CD4-positive, alpha-beta T cell treated with Interferon gamma for 1 hour (primary cell): ENCODE measurements at regions not wholly inside any gene's neighbourhood (a gene's known extent, or its start where the extent isn't known, plus 50 kb on each side); places are given as distances from the start of the nearest gene placed in this dataset.
A peak's percentile ranks its signal among the peaks of the same experiment; 100 is the strongest.
"Not testable (repeated sequence)": the region's sequence is repeated elsewhere in the genome, so short reads cannot be mapped to it uniquely, and the experiment has no call there.

ENCODE experiments used
- DNase-seq: peaks from one replicate; pipeline ENCODE4 v3.0.0-alpha.2; 2020

DNA sequence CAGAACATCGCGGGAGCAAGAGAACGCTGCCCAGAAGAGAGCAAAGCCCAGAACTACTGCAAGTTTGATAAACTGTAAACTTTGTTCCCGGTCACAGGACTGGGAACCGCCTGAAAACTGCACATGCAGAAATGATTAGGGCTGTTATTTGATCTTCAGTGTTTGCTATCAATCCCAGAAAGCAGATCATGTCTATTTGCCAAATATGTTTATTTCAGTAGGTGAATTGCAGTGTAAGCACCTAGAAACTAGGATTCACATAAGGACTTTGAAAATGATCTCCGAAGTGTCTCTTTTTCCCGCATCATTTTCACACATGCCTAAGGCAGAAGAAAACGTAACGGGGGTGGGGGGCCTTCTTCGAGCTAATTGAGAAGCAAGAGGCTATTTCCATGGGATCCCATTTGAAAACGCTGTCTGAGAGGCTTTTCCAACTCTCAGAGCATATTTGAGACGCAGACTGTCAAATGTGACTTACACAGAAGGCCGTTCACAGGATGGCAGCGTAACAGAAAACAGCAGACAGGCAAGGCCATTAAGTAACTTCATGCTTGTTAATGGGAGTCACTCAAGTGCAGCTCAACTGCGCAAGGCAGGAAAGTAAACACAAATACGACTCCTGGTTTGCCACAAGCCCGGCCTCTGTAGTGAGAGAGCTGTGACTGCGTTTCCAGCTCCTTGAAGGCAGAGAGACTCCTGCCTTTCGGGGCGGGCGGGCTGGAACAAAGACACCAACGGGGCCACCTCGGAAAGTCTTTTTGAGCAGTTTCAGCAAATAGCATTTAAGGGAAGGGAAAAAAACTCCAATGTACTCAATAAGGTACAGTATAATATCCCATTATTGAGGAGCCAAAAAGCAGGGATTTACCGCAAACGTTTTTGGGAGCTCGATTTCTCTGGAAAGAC lies 144.7 kb upstream of the ZNF217 start:
- no peak for DNase-seq

DNA sequence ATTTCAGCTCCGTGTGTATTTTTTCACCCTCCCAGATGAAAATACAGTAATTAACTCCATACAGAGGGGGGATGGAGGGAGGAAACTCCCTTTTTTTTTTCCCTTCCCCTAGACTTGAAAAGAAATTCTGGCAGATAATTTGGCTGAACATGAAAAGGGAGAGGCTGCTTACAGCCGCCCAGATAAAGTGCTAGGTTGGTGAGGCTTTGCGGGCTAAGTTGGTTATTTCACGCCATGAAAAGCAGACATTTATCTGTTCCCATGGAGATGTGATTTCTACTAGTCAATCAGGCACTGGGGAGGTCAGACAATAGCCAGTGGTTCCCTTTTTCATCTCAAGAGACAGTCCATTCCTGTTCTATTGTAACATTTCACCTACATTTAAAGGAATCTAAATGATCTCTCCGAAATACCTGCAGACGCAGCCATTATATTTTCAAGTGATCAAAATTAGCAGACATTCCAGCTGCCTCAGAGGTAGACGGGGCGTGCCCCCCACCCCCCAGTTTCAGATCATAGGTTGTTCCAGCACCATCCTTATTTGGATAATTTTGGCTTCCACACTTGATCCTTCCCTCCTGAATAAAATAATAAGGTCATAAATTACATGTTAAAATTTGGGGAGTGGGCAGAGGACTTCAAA lies 143.9 kb upstream of the ZNF217 start:
- DNase-seq: no peak

DNA sequence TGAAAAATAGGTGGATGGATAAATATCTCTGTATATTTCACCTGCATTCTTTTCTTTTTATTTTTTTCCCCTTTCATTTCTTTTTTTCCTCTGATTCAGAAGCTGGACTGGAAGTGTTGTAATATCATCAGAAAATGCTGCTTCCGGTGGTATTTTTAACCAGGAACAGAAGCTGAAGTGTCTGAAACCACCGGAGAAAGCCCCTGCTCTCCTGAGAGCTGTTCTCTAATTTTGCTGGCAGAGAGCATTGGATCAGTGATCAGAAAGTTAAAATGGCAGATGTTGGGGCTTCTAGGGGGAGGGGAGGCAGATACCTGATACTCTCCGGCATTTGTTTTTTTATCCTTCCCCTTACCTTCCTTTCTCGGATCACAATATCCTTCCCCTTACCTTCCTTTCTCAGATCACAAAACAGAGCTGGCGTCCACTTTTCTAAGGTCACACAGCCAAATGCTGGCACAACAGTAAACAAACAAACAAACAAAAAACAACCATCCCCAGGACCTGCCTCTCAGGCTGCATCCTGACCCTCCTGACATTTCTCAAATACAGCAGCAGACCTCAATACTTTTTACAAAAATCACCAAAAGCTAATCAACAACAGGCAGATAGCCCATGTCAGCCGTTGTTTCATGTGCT lies 143.2 kb upstream of the ZNF217 start:
- peak; percentile 20 for DNase-seq

DNA sequence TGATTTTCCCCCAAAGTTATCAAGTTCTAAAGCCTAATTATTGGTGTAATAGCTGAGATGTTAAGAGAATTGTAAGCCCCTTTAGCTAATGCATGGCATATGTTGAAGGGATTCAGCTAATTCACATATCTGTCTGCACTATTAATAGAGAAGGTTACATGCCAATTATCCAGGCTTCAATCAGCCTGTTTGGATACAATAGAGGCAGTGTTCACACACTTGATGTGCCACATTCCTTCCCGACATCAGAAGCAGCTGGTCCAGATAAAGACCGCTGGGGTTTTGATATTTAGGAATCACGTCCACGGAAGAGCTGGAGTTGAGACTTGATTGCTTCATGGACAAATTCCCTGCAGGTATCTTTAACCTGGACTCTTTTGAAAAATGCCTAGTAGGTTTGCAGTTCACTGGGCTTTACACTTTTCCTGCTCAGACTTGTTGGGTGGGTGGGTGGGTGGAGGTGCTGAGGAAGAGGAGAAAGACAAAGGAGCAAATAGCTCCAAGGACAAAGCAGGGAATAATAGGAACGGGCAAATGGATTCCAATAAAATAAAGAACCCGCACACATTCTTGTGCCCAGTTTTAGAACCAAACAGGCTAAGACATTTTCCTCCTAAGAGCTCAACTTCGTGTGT lies 142.6 kb upstream of the ZNF217 start:
- no peak for DNase-seq

DNA sequence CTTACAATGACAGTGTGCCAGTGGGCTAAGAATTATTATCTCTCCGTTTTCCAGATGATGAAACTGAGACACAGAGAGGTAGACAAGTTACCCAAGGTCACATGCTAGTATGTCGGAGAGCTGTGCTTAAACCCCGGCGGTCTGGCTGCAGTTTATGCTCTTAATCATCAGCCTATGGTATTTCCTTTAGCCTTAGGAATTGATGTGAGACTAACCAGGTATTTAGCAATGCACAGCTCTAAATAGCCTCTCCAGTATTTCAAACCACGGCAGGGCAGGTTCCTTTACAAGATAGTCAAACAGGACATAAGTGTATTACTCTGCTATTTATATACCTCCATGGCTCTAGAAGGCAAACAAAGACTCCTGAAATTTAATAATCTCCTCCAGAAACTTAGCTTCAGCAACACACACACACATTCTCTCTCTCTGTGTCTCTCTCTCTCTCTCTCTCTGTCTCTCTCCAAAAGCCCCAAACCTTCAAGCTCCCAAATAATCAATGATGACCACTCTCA lies 142.0 kb upstream of the ZNF217 start:
- no peak for DNase-seq

DNA sequence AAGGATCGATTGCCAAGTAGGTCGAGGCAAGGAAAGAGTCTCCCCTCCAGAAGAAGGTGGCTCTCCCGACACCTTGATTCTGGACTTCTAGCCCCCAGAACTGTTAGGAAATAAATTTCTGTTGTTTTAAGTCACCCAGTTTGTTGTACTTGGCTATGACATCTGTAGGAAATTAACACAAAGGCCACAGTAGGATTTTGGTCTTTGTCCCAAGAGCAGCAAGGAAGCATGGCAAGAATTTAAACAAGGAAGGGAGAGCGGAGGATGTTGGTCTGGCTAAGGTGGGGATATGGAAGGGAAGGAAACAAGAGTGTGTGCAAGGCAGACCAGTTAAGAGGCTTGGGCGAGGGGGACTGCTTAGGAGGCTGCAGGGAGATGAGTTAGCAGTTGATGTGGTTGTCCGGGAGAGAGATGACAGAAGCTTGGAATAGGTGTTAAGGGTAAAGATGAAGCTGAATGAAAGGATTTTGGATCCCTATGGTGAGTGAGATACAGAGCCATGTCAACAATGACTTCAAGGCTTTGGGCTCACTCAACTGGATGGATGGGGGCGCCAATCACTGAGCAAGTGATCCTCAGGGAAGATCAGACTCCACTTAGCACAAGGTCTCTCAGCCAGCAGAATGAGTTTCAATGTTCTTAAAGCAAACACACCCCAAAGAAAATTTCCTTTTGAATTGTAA lies 140.5 kb upstream of the ZNF217 start:
- no peak for DNase-seq

DNA sequence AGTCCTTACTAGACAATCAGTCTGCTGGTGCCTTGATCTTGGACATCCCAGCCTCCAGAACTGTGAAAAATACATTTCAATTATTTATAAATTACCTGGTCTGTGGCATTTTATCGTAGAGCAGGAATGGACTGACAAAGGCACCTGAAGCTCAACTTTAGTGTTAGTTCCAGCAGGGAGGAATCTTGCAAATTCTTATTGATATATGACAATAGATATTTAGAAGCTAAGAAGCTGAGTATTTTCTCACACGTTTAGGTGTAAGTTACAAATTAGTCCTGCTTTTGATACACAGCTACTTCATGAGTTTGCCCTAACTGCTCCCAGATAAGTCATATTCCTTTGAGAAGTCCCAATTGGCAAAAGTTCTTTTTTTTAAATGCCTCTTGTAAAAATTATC lies 138.0 kb upstream of the ZNF217 start:
- no peak for DNase-seq

DNA sequence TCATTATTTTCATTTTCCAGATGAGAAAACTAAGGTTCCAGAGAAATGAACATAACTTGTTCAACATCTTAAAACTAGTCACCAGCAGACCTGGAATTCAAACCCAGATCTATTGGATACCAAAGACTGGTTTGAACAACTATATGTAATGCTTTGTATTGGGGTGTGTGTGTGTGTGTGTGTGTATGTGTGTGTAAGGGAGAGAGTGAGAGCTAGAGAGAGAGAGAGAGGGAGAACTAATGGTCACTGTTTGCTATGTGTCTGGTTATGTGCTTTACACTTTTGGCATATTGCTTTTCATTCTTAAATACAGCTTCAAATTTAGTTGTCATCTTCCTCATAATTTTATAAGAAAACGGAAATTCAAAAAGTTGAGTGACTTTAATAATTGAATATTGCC lies 134.7 kb upstream of the ZNF217 start:
- DNase-seq: no peak

DNA sequence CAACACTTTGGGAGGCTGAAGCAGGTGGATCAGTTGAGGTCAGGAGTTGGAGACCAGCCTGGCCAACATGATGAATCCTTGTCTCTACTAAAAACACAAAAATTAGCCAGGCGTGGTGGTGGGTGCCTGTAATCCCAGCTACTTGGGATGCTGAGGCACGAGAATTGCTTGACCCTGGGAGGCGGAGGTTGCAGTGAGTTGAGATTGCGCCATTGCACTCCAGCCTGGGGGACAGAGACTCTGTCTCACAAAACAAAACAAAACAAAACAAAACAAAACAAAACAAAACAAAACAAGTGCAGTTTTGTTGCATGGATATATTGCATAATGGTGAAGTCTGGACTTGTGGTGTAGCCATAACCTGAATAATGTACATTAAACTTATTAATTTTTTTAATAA lies 133.6 kb upstream of the ZNF217 start:
- not testable (repeated sequence) for DNase-seq

DNA sequence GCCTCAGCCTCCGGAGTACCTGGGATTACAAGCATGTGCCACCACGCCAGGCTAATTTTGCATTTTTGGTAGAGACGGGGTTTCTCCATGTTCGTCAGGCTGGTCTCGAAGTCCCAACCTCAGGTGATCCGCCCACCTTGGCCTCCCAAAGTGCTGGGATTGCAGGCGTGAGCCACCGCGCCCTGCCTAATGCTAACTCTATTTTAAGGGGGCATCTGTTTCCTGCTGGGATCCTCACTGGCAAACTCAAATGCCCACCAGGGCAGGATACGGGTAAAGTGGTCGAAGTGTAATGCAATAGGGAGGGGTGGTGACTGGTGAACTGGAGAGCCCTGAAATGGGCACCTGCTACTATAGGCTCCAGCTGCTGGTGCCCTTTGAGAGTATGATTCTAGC lies 131.9 kb upstream of the ZNF217 start:
- DNase-seq: no peak

DNA sequence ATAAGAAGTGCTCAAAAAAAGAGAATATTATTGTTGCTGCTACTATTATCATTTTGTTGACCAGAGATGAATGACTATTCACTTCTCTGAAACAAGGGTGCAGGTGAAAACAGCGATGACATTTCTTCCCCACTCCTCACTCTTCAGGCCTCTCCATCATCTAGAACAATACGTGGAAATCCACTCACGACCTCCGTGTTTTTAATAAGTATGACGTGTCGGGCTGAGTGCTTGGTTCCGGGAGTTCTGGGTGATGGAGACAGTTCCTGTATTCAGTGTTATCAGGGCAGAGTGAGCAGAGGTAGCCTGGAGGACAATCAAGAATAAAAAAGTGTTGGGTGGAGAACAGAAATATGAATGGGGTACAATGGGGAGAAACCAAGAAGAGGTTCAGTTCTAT lies 130.0 kb upstream of the ZNF217 start:
- no peak for DNase-seq

DNA sequence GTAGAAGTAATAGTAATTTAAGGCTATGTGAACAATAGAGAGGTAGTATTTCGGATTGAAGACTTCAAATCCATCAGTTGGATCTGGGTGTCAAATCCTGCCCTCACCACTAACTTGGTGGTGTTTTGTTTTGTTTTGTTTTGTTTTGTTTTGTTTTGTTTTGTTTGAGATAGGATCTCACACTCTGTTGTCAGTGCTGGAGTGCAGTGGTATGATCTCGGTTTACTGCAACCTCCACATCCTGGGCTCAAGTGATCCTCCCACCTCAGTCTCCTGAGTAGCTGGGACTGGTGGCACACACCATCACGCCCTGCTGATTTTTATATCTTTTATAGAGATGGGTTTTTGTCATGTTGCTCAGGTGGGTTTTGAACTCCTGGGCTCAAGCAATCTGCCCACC lies 129.4 kb upstream of the ZNF217 start:
- DNase-seq: no peak

DNA sequence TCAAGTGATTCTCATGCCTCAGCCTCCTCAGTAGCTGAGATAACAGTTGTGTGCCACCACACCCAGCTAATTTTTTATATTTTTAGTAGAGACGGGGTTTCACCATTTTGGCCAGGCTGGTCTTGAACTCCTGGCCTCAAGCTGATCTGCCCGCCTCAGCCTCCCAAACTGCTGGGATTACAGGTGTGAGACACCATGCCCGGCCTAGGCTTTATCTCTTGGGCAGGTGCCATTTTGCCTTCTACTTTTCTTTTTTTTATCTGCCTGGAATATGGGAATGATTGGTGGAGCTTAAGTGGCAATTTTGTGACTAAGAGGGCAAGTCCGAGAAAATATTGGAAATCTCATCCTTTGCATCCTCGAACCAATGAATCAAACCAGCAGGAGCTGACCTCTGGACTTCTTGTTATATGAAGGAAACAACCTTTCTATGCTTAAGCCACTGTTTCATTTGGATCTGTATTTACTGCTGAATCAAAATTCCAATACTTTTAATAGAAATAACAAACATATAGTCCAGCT lies 128.9 kb upstream of the ZNF217 start:
- no peak for DNase-seq

DNA sequence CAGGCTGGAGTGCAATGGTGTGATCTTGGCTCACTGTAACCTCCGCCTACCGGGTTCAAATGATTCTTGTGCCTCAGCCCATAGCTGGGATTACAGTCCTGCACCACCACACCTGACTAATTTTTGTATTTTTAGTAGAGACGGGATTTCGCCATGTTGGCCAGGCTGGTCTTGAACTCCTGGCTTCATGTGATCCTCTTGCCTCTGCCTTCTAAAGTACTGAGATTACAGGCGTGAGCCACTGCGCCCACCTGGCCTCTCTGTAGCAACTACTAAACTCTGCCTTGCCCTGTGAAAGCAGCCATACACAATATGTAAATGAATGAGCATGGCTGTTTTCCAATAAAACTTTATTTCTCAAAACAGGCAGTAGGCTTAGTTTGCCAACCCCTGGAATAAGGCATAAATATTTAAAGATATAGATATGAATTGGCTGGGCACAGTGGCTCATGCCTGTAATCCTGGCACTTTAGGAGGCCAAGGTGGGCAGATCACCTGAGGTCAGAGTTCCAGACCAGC lies 127.9 kb upstream of the ZNF217 start:
- not testable (repeated sequence) for DNase-seq

DNA sequence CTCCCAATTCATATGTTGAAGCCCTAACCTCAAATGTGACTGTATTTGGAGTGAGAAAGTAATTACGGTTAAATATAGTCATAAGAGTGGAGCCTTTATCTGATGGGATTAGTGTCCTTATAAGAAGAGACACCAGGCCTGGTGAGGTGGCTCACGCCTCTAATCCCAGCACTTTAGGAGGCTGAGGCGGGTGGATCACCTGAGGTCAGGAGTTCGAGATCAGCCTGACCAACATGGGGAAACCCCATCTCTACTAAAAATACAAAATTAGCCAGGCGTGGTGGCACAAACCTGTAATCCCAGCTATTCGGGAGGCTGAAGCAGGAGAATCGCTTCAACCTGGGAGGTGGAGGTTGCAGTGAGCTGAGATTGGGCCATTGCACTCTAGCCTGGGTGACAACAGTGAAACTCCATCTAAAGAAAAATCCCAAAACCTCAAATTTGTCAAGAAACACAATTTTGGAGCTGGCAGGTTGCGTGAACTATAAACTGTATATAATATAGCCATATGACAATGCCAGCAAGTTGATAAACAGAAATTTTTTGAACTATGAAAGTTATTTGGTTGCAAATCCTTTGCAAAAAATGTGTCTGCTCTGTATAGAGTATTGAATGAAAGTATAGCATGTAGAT lies 125.6 kb upstream of the ZNF217 start:
- DNase-seq: not testable (repeated sequence)

DNA sequence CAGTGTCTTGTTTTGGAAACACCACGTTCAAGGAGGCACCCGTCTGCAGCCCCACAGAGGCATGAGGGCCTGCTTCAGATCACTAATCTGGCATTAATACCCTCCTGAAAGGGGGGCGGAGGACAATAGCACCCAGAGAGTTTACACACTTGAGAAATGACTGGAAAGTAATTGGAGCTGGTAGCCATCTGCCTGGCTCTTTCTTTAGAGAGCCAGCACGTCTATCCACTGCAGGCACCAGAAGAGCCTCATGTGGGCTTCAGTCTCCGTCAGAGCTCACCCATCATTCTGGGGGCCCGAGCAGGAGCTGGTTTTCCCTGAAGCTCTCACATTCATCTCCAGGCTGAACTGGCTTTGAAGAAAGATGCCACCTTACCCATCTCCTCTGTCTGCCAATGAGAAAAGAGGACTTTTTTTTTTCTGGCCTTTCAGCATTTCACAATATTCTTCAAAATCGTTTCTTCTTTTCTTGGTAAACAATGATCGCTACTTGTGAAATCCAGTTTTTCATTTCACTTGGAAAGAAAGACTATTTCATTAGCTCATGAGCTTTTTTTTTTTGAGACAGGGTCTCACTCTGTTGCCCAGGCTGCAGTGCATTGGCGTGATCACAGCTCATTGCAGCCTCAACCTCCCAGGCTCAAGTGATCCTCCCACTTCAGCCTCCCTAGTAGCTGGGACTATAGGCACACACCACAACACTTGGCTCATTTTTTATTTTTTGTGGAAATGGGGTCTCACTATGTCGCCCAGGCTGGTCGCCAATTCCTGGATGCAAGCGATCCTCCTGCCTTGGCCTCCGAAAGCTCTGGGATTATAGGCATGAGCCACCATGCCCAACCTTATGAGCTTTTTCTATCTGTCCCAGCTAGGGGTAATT lies 124.7 kb upstream of the ZNF217 start:
- no peak for DNase-seq

DNA sequence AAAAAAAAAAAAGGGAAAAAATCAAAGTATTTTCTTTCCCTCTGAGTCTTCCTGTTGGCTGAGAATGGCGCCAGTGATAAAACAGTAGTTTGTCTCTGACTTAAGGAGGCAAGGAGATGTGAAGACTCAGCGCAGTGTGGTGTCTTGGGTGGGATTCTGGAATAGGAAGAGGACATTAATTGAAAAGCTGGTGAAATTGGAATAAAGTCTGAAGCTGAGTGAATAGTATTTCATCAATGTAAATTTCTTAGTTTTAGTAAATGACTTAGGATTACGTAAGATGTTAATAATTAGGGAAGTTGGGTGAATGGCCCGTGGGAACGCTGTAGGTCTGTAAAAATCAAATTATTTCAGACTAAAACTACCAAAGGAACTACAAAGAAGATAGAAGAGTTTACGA lies 122.8 kb upstream of the ZNF217 start:
- DNase-seq: no peak

DNA sequence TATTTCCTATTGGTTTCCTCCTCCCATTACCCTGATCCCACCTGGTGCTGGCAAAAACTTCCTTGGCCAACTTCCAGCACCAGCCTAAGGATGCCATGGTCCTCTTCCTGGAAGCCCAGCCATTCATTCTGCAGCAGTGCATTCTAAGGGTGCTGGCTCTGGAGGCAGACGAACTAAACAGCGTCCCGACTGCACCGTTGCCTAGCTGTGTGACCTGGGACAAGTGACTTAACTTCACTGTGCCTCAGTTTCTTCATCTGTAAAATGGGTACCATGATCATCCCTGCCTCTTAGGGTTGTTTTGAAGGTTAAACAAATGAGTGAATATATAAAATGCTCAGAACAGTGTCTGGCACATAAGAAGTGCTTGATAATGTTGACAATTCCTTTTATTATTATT lies 120.9 kb upstream of the ZNF217 start:
- no peak for DNase-seq

DNA sequence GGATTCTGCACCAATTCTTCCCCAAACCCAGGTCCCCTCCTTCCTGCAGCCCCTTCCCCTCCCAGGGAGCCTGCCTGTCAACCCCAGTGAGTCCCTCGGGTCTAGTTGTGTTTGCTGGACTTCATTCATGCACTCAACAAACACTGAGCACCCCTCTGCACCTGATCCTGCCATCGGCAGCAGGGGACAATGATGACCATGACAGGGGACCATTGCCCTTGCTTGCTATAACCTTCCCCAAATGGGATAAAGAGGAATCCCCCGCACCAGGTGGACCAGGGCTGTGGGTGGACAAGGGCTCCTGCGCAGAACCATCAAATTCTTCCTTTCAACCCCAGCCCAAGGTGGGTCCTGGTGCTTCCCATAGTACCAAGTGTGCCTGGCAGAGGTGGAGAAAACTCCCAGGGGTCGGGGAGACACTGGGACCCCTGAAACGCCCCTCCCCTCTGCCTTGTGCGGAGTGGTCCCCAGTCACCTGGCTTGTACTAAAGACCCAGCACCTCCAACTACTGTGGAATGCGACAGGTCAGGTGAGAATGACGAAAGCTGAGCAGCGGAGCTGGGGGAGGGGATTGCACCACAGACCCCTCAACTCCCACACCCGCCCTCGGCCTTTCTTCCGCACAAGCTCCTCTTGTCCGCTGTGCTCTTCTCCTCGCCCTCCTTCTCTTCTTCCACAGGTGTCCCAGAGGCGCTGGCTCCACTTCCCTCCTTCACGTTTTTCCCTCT lies 119.9 kb upstream of the ZNF217 start:
- no peak for DNase-seq
